ENCODE measurements at regions not wholly inside any gene's neighbourhood (a gene's known extent, or its start where the extent isn't known, plus 50 kb on each side); places are given as distances from the start of the nearest gene placed in this dataset.

GRCh38 chr13:44172281-44172810, 201.3 kb upstream of the SERP2 start:
- TF ChIP-seq SPI1 (IDR thresholded peaks at IDR 0.05; ENCODE audit: low read depth, low read length) (no peak), POLR2AphosphoS5 (IDR thresholded peaks at IDR 0.05; ENCODE audit: low read depth, low read length) (no peak)
